HCT116 (cell line): ENCODE measurements at regions not wholly inside any gene's neighbourhood (a gene's known extent, or its start where the extent isn't known, plus 50 kb on each side); places are given as distances from the start of the nearest gene placed in this dataset.

Source experiments
- ATAC-seq: fragments of 200-7000 bp; cut with Tn5 transposase; 2 replicates; pipeline ENCODE4 v1.9.1; 2020; ENCODE audit warnings: mild to moderate bottlenecking, moderate library complexity
- BruUV-seq: library from RNA; stranded (reverse); fragments of 400-500 nt; replicated peaks from 2 replicates; lab custom pipeline; 2021; lab: Mats Ljungman, UMichigan
- CTCF ChIA-PET: fragments of 300-600 bp; sonication (Branson Sonifier 250); formaldehyde crosslinking; loops from one replicate; lab custom pipeline; 2021; ENCODE audit warnings: antibody characterized with exemption; lab: Charles Lee
- POLR2A ChIA-PET: fragments of 300-600, 350-600 bp; sonication (Branson Sonifier 250); formaldehyde crosslinking; loops from one replicate; lab custom pipeline; 2021; ENCODE audit warnings: antibody characterized with exemption; lab: Charles Lee
- RAD21 ChIA-PET, 2 experiments: fragments of 300-600 bp; sonication (Branson Sonifier 250); formaldehyde crosslinking; loops; one replicate each; lab custom pipeline; 2023; ENCODE audit warnings: low total read pairs in 2 of 2; ENCODE audit not compliant: uncharacterized antibody in 2 of 2, unreplicated experiment in 2 of 2, low non-redundant PET in 1 of 2; lab: Charles Lee
- DNase-seq: peaks from one replicate; pipeline ENCODE4 v3.0.0-alpha.2; 2010; ENCODE audit warnings: low read depth, low spot score
- H2AFZ ChIP-seq: fragments of 200-600 bp; shearing (Covaris generic), sonication (generic); 2 replicates; pipeline ENCODE4 v1.6.1; 2017; ENCODE audit warnings: low read depth, mixed run types, mixed read lengths, antibody characterized with exemption, low read length; ENCODE audit not compliant: poor library complexity, severe bottlenecking
- H3K27ac ChIP-seq: 2 replicates; pipeline ENCODE4 v1.5.1; 2012; ENCODE audit warnings: low read depth, low read length
- H3K27me3 ChIP-seq: fragments of 200-600 bp; sonication (generic); 2 replicates; pipeline ENCODE4 v1.6.1; 2016; ENCODE audit warnings: mixed run types, low read length, mixed read lengths; ENCODE audit not compliant: insufficient read depth
- H3K36me3 ChIP-seq, 2 experiments: fragments of 200-500 bp in 1 of 2; fragments of 200-600 bp in 1 of 2; sonication (Bioruptor generic) in 1 of 2; sonication (generic) in 1 of 2; 2 replicates each; pipeline versions ENCODE4 v1.5.1 to v1.6.1; 2014 to 2016; ENCODE audit warnings: low read length in 2 of 2, inconsistent platforms in 1 of 2, mixed read lengths in 1 of 2, mixed run types in 1 of 2; ENCODE audit not compliant: insufficient read depth in 2 of 2, control insufficient read depth in 1 of 2
- H3K4me1 ChIP-seq, 2 experiments: fragments of 200-600 bp in 1 of 2; sonication (generic) in 1 of 2; 2 replicates each; pipeline versions ENCODE4 v1.5.1 to v1.6.1; 2012 to 2017; ENCODE audit warnings: low read length in 2 of 2, inconsistent platforms in 1 of 2, mild to moderate bottlenecking in 1 of 2, mixed read lengths in 1 of 2, mixed run types in 1 of 2, moderate library complexity in 1 of 2; ENCODE audit not compliant: insufficient read depth in 2 of 2, control insufficient read depth in 1 of 2
- H3K4me2 ChIP-seq: fragments of 200-600 bp; sonication (generic); 2 replicates; pipeline ENCODE4 v1.6.1; 2017; ENCODE audit warnings: mixed run types, low read length, mixed read lengths
- H3K4me3 ChIP-seq, 2 experiments: fragments of 200-600 bp in 1 of 2; sonication (generic) in 1 of 2; replicated peaks in 1 of 2; 2 replicates each; pipeline ENCODE4 v1.5.1; 2011 to 2016; ENCODE audit warnings: low read length in 2 of 2, control low read depth in 1 of 2, low read depth in 1 of 2, mild to moderate bottlenecking in 1 of 2, mixed read lengths in 1 of 2, mixed run types in 1 of 2
- H3K79me2 ChIP-seq: fragments of 200-600 bp; sonication (generic); 2 replicates; pipeline ENCODE4 v1.6.1; 2017; ENCODE audit warnings: mild to moderate bottlenecking, mixed run types, low read length, moderate library complexity, mixed read lengths; ENCODE audit not compliant: insufficient read depth
- H3K9ac ChIP-seq: fragments of 200-600 bp; sonication (generic); 2 replicates; pipeline ENCODE4 v1.6.1; 2016; ENCODE audit warnings: low read length, mixed read lengths
- H3K9me2 ChIP-seq: fragments of 200-600 bp; sonication (generic), shearing (Covaris generic); 2 replicates; pipeline ENCODE4 v1.6.1; 2017; ENCODE audit warnings: mixed run types, mild to moderate bottlenecking, moderate library complexity; ENCODE audit not compliant: insufficient read depth
- H3K9me3 ChIP-seq, 2 experiments: fragments of 200-500 bp in 1 of 2; fragments of 200-600 bp in 1 of 2; sonication (Bioruptor generic) in 1 of 2; sonication (generic) in 1 of 2; 2 replicates each; pipeline ENCODE4 v1.6.1; 2014 to 2017; ENCODE audit warnings: low read length in 2 of 2, mixed read lengths in 2 of 2, inconsistent platforms in 1 of 2, low read depth in 1 of 2, mild to moderate bottlenecking in 1 of 2, mixed run types in 1 of 2, moderate library complexity in 1 of 2; ENCODE audit not compliant: control insufficient read depth in 1 of 2, insufficient read depth in 1 of 2
- H4K20me1 ChIP-seq: fragments of 200-600 bp; sonication (generic), shearing (Covaris generic); 2 replicates; pipeline ENCODE4 v1.6.1; 2017; ENCODE audit warnings: mixed run types, mild to moderate bottlenecking, moderate library complexity; ENCODE audit not compliant: insufficient read depth
- CEBPB ChIP-seq: IDR thresholded peaks from 2 replicates; pipeline ENCODE4 v1.6.1; 2012; ENCODE audit warnings: low read depth
- ELF1 ChIP-seq: IDR thresholded peaks from 2 replicates; pipeline ENCODE4 v1.6.1; 2012; ENCODE audit warnings: low read depth, borderline replicate concordance
- FOSL1 ChIP-seq: IDR thresholded peaks from 2 replicates; pipeline ENCODE4 v1.6.1; 2012; ENCODE audit warnings: low read depth
- JUND ChIP-seq: IDR thresholded peaks from 2 replicates; pipeline ENCODE4 v1.6.1; 2012
- RAD21 ChIP-seq: IDR thresholded peaks from 2 replicates; pipeline ENCODE4 v1.6.1; 2012; ENCODE audit warnings: low read depth, mild to moderate bottlenecking
- SIN3A ChIP-seq: IDR thresholded peaks from 2 replicates; pipeline ENCODE4 v1.6.1; 2012; ENCODE audit warnings: low read depth
- SP1 ChIP-seq: IDR thresholded peaks from 2 replicates; pipeline ENCODE4 v1.6.1; 2012; ENCODE audit warnings: low read depth
- SRF ChIP-seq: IDR thresholded peaks from 2 replicates; pipeline ENCODE4 v1.6.1; 2012; ENCODE audit warnings: low read depth
- TCF7L2 ChIP-seq: IDR thresholded peaks from 2 replicates; pipeline ENCODE4 v1.7.0; 2011; ENCODE audit warnings: borderline replicate concordance, inconsistent platforms; ENCODE audit not compliant: insufficient read depth, insufficient read length; ENCODE audit errors: extremely low read depth
- YY1 ChIP-seq: IDR thresholded peaks from 2 replicates; pipeline ENCODE4 v1.6.1; 2011; ENCODE audit warnings: low read length, low read depth, moderate library complexity, mild to moderate bottlenecking; ENCODE audit not compliant: insufficient replicate concordance; ENCODE audit errors: extremely low read depth
- ZFX ChIP-seq: fragments of 450-650 bp; IDR thresholded peaks from 2 replicates; pipeline ENCODE4 v1.6.1; 2017
- ZNF274 ChIP-seq: fragments of 200-500 bp; sonication (Bioruptor generic); IDR thresholded peaks from 2 replicates; pipeline ENCODE4 v1.6.1; 2014; ENCODE audit warnings: mild to moderate bottlenecking, low read depth, low read length, inconsistent platforms
- intact Hi-C: fragments of 100-400 bp; cut with micrococcal nuclease; formaldehyde crosslinking; loops from 2 replicates; pipeline ENCODE4 v1.10.0; 2022
- TF ChIP-seq, protein P1 (sequence below), 3 experiments: fragments of 200-600 bp in 1 of 3; sonication (generic) in 1 of 3; IDR thresholded peaks in 2 of 3; conservative IDR thresholded peaks in 1 of 3; 2 replicates each; pipeline ENCODE4 v1.5.1; 2012 to 2017; ENCODE audit warnings: low read depth in 2 of 3, low read length in 2 of 3, antibody characterized with exemption in 1 of 3, borderline replicate concordance in 1 of 3, control low read depth in 1 of 3, mild to moderate bottlenecking in 1 of 3, mixed read lengths in 1 of 3, mixed run types in 1 of 3, moderate library complexity in 1 of 3; ENCODE audit not compliant: insufficient read depth in 1 of 3
- TF ChIP-seq, protein P2 (sequence below): IDR thresholded peaks from 2 replicates; pipeline ENCODE4 v1.6.1; 2011; ENCODE audit warnings: mild to moderate bottlenecking, low read length, moderate library complexity; ENCODE audit not compliant: insufficient replicate concordance; ENCODE audit errors: extremely low read depth
- TF ChIP-seq, protein P3 (sequence below): IDR thresholded peaks from 2 replicates; pipeline ENCODE4 v1.6.1; 2012
- TF ChIP-seq, protein P4 (sequence below): IDR thresholded peaks from 2 replicates; pipeline ENCODE4 v1.6.1; 2012
- TF ChIP-seq, protein P5 (sequence below): IDR thresholded peaks from 2 replicates; pipeline ENCODE4 v1.6.1; 2012; ENCODE audit warnings: low read depth

DNA sequence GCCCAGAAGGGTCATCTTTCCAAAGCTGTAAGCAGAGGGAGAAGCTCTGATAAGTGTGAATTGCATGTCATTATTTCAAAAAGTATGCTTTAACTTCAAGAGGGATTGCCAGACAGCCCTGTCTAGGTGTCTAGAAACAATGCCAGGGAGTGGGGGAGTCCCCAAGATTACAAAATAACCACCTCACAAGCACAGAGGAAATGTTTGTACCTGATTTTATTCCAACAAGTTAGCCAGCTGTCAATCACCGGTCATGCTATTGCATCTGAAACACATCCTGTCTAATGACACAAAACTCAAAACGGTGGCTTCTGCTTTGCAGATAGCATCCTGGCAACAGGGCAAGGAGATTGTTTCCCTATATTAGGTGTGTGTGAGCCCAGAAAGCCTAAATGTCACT lies 154.2 kb upstream of the WWC1 start:
- POLR2A ChIA-PET = no interaction called here
- DNase-seq (no peak), ATAC-seq (no peak)
- BruUV-seq = no TSS peak
- no peak overlapping the region for H2AFZ ChIP-seq
- H3K9me2 ChIP-seq = no peaks in the 10 kb centered on the region
- no peaks in the 10 kb centered on the region for H3K4me1 ChIP-seq
- no peak overlapping the region for H3K9ac ChIP-seq
- H3K4me3 ChIP-seq = no peak overlapping the region
- H3K27ac ChIP-seq = no peak overlapping the region
- TF ChIP-seq TCF7L2 = no peak
- TF ChIP-seq JUND = no peak
- no peak for TF ChIP-seq ZNF274
- TF ChIP-seq RAD21 = no peak
- TF ChIP-seq ELF1 = no peak
- no peak for TF ChIP-seq SIN3A
- TF ChIP-seq, protein P1, sequence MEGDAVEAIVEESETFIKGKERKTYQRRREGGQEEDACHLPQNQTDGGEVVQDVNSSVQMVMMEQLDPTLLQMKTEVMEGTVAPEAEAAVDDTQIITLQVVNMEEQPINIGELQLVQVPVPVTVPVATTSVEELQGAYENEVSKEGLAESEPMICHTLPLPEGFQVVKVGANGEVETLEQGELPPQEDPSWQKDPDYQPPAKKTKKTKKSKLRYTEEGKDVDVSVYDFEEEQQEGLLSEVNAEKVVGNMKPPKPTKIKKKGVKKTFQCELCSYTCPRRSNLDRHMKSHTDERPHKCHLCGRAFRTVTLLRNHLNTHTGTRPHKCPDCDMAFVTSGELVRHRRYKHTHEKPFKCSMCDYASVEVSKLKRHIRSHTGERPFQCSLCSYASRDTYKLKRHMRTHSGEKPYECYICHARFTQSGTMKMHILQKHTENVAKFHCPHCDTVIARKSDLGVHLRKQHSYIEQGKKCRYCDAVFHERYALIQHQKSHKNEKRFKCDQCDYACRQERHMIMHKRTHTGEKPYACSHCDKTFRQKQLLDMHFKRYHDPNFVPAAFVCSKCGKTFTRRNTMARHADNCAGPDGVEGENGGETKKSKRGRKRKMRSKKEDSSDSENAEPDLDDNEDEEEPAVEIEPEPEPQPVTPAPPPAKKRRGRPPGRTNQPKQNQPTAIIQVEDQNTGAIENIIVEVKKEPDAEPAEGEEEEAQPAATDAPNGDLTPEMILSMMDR (IDR thresholded peaks at IDR 0.05 in 2 of 3, conservative IDR thresholded peaks at IDR 0.05 in 1 of 3; ENCODE audit: borderline replicate concordance in 1 of 3, insufficient read depth in 1 of 3, low read depth in 2 of 3, low read length in 2 of 3) = no peak
- TF ChIP-seq, protein P2, sequence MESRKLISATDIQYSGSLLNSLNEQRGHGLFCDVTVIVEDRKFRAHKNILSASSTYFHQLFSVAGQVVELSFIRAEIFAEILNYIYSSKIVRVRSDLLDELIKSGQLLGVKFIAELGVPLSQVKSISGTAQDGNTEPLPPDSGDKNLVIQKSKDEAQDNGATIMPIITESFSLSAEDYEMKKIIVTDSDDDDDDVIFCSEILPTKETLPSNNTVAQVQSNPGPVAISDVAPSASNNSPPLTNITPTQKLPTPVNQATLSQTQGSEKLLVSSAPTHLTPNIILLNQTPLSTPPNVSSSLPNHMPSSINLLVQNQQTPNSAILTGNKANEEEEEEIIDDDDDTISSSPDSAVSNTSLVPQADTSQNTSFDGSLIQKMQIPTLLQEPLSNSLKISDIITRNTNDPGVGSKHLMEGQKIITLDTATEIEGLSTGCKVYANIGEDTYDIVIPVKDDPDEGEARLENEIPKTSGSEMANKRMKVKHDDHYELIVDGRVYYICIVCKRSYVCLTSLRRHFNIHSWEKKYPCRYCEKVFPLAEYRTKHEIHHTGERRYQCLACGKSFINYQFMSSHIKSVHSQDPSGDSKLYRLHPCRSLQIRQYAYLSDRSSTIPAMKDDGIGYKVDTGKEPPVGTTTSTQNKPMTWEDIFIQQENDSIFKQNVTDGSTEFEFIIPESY = no peak
- no peak for TF ChIP-seq SP1
- TF ChIP-seq CEBPB = no peak
- TF ChIP-seq, protein P3, sequence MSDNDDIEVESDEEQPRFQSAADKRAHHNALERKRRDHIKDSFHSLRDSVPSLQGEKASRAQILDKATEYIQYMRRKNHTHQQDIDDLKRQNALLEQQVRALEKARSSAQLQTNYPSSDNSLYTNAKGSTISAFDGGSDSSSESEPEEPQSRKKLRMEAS = no peak
- TF ChIP-seq, protein P4, sequence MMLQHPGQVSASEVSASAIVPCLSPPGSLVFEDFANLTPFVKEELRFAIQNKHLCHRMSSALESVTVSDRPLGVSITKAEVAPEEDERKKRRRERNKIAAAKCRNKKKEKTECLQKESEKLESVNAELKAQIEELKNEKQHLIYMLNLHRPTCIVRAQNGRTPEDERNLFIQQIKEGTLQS = no peak
- no peak for TF ChIP-seq ZFX
- TF ChIP-seq SRF = no peak
- no peak for TF ChIP-seq FOSL1
- no peak for TF ChIP-seq YY1
- TF ChIP-seq, protein P5, sequence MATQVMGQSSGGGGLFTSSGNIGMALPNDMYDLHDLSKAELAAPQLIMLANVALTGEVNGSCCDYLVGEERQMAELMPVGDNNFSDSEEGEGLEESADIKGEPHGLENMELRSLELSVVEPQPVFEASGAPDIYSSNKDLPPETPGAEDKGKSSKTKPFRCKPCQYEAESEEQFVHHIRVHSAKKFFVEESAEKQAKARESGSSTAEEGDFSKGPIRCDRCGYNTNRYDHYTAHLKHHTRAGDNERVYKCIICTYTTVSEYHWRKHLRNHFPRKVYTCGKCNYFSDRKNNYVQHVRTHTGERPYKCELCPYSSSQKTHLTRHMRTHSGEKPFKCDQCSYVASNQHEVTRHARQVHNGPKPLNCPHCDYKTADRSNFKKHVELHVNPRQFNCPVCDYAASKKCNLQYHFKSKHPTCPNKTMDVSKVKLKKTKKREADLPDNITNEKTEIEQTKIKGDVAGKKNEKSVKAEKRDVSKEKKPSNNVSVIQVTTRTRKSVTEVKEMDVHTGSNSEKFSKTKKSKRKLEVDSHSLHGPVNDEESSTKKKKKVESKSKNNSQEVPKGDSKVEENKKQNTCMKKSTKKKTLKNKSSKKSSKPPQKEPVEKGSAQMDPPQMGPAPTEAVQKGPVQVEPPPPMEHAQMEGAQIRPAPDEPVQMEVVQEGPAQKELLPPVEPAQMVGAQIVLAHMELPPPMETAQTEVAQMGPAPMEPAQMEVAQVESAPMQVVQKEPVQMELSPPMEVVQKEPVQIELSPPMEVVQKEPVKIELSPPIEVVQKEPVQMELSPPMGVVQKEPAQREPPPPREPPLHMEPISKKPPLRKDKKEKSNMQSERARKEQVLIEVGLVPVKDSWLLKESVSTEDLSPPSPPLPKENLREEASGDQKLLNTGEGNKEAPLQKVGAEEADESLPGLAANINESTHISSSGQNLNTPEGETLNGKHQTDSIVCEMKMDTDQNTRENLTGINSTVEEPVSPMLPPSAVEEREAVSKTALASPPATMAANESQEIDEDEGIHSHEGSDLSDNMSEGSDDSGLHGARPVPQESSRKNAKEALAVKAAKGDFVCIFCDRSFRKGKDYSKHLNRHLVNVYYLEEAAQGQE = no peak
- no peaks in the 10 kb centered on the region for H3K9me3 ChIP-seq
- H3K27me3 ChIP-seq = peaks cover 50% of the 10 kb centered on the region
- H3K4me2 ChIP-seq = no peak overlapping the region
- RAD21 ChIA-PET = no interaction called here
- CTCF ChIA-PET = no interaction called here
- H3K79me2 ChIP-seq = no peaks in the 10 kb centered on the region
- no peaks in the 10 kb centered on the region for H4K20me1 ChIP-seq
- intact Hi-C loops = no loop called here
- H3K36me3 ChIP-seq = no peaks in the 10 kb centered on the region
